Astrocyte (in vitro differentiated cells and primary cell): ENCODE measurements at regions not wholly inside any gene's neighbourhood (a gene's known extent, or its start where the extent isn't known, plus 50 kb on each side); places are given as distances from the start of the nearest gene placed in this dataset.

Experiments
- DNase-seq: peaks from one replicate; pipeline ENCODE4 v3.0.0-alpha.2; 2010; ENCODE audit warnings: low read depth
- FAIRE-seq: peaks from 2 replicates; lab custom pipeline; 2011; peaks lifted over from hg19 to GRCh38; lab: Jason Lieb, UNC
- H2AFZ ChIP-seq: 2 replicates; pipeline ENCODE4 v1.6.0; 2012; ENCODE audit warnings: low read depth, low read length, inconsistent platforms
- H3K27ac ChIP-seq: 2 replicates; pipeline ENCODE4 v1.5.1; 2011; ENCODE audit warnings: low read depth, low read length, inconsistent platforms
- H3K27me3 ChIP-seq: 2 replicates; pipeline ENCODE4 v1.6.0; 2011; ENCODE audit warnings: low read length, inconsistent platforms; ENCODE audit not compliant: insufficient read depth
- H3K36me3 ChIP-seq: 2 replicates; pipeline ENCODE4 v1.5.1; 2011; ENCODE audit warnings: low read length, inconsistent platforms; ENCODE audit not compliant: insufficient read depth
- H3K4me1 ChIP-seq: 2 replicates; pipeline ENCODE4 v1.5.1; 2011; ENCODE audit warnings: low read length, inconsistent platforms; ENCODE audit not compliant: insufficient read depth
- H3K4me2 ChIP-seq: 2 replicates; pipeline ENCODE4 v1.6.0; 2012; ENCODE audit warnings: low read length, inconsistent platforms
- H3K4me3 ChIP-seq: 2 replicates; pipeline ENCODE4 v1.5.1; 2011; ENCODE audit warnings: low read depth, mild to moderate bottlenecking, low read length, inconsistent platforms; ENCODE audit not compliant: insufficient read depth
- H3K79me2 ChIP-seq: 2 replicates; pipeline ENCODE4 v1.6.0; 2012; ENCODE audit warnings: mild to moderate bottlenecking, low read length, inconsistent platforms; ENCODE audit not compliant: insufficient read depth
- H3K9ac ChIP-seq: 2 replicates; pipeline ENCODE4 v1.6.0; 2012; ENCODE audit warnings: mild to moderate bottlenecking, low read length, inconsistent platforms
- H3K9me3 ChIP-seq: 2 replicates; pipeline ENCODE4 v1.5.1; 2012; ENCODE audit warnings: low read depth, mild to moderate bottlenecking, low read length, inconsistent platforms; ENCODE audit not compliant: insufficient read depth
- H4K20me1 ChIP-seq: 2 replicates; pipeline ENCODE4 v1.6.0; 2012; ENCODE audit warnings: low read length, inconsistent platforms; ENCODE audit not compliant: insufficient read depth
- H3K27ac Mint-ChIP-seq: one replicate; pipeline ENCODE4 v1.8.0; 2021; ENCODE audit warnings: mild to moderate bottlenecking, mixed read lengths; ENCODE audit not compliant: unreplicated experiment
- H3K27me3 Mint-ChIP-seq: one replicate; pipeline ENCODE4 v1.8.0; 2021; ENCODE audit warnings: low read depth, mixed read lengths; ENCODE audit not compliant: unreplicated experiment
- H3K36me3 Mint-ChIP-seq: one replicate; pipeline ENCODE4 v1.8.0; 2021; ENCODE audit warnings: low read depth, mixed read lengths; ENCODE audit not compliant: unreplicated experiment
- H3K4me1 Mint-ChIP-seq: one replicate; pipeline ENCODE4 v1.8.0; 2021; ENCODE audit warnings: low read depth, mixed read lengths; ENCODE audit not compliant: unreplicated experiment
- H3K4me3 Mint-ChIP-seq: one replicate; pipeline ENCODE4 v1.8.0; 2021; ENCODE audit warnings: mild to moderate bottlenecking, moderate library complexity, mixed read lengths; ENCODE audit not compliant: unreplicated experiment
- H3K9me3 Mint-ChIP-seq: one replicate; pipeline ENCODE4 v1.8.0; 2021; ENCODE audit warnings: mild to moderate bottlenecking, mixed read lengths; ENCODE audit not compliant: unreplicated experiment
- CTCF ChIP-seq: IDR thresholded peaks from 2 replicates; pipeline ENCODE4 v1.5.1; 2011; ENCODE audit warnings: low read depth, mild to moderate bottlenecking, inconsistent platforms, low read length, moderate library complexity; ENCODE audit not compliant: insufficient read depth
- EZH2 ChIP-seq: IDR thresholded peaks from 2 replicates; pipeline ENCODE4 v1.6.1; 2012; ENCODE audit warnings: mild to moderate bottlenecking, low read length, inconsistent platforms; ENCODE audit not compliant: insufficient read depth

GRCh38 chr22:49424893-49425270, 402.8 kb downstream of the BRD1 start:
- peaks cover 13% of the 10 kb centered on the region for H3K4me1 Mint-ChIP-seq
- no peak overlapping the region for H3K4me3 Mint-ChIP-seq
- Histone ChIP-seq H3K9ac (no peak overlapping the region), H2AFZ (no peak overlapping the region), H3K27me3 (no peaks in the 10 kb centered on the region), H3K9me3 (peaks cover 7% of the 10 kb centered on the region), H3K79me2 (no peaks in the 10 kb centered on the region), H3K4me2 (no peak overlapping the region), H3K4me1 (no peaks in the 10 kb centered on the region), H3K4me3 (no peak overlapping the region), H4K20me1 (no peaks in the 10 kb centered on the region), H3K27ac (no peak overlapping the region), H3K36me3 (no peaks in the 10 kb centered on the region)
- H3K27me3 Mint-ChIP-seq = peaks cover 14% of the 10 kb centered on the region
- no peak overlapping the region for H3K27ac Mint-ChIP-seq
- H3K9me3 Mint-ChIP-seq = no peaks in the 10 kb centered on the region
- DNase-seq = no peak
- FAIRE-seq = no peak
- peaks cover 2% of the 10 kb centered on the region for H3K36me3 Mint-ChIP-seq
- TF ChIP-seq EZH2 (no peak), CTCF (no peak)

- Histone ChIP-seq H3K4me1 (no peaks in the 10 kb centered on the region), H3K79me2 (no peaks in the 10 kb centered on the region), H3K4me3 (no peak overlapping the region), H3K9me3 (peaks cover 10% of the 10 kb centered on the region), H3K36me3 (no peaks in the 10 kb centered on the region), H2AFZ (no peak overlapping the region), H3K27ac (no peak overlapping the region), H4K20me1 (no peaks in the 10 kb centered on the region), H3K27me3 (no peaks in the 10 kb centered on the region), H3K4me2 (no peak overlapping the region), H3K9ac (no peak overlapping the region)
- TF ChIP-seq EZH2 (no peak), CTCF (no peak)
- Mint-ChIP-seq H3K36me3 (peaks cover 2% of the 10 kb centered on the region), H3K27me3 (peaks cover 10% of the 10 kb centered on the region), H3K4me3 (no peak overlapping the region), H3K9me3 (no peaks in the 10 kb centered on the region), H3K4me1 (peaks cover 13% of the 10 kb centered on the region), H3K27ac (no peak overlapping the region)
- no peak for DNase-seq
- no peak for FAIRE-seq
Measured at GRCh38 chr22:49423125-49423650, 404.5 kb downstream of the BRD1 start.

- Histone ChIP-seq H4K20me1 (no peaks in the 10 kb centered on the region), H3K4me3 (no peak overlapping the region), H3K36me3 (no peaks in the 10 kb centered on the region), H3K79me2 (no peaks in the 10 kb centered on the region), H3K4me1 (no peaks in the 10 kb centered on the region), H3K27ac (no peak overlapping the region), H3K9ac (no peak overlapping the region), H3K9me3 (peaks cover 10% of the 10 kb centered on the region), H2AFZ (no peak overlapping the region), H3K27me3 (no peaks in the 10 kb centered on the region), H3K4me2 (no peak overlapping the region)
- DNase-seq (no peak), FAIRE-seq (no peak)
- peaks cover 13% of the 10 kb centered on the region for H3K4me1 Mint-ChIP-seq
- TF ChIP-seq CTCF (no peak), EZH2 (no peak)
- peaks cover 10% of the 10 kb centered on the region for H3K27me3 Mint-ChIP-seq
- H3K4me3 Mint-ChIP-seq = no peak overlapping the region
- no peak overlapping the region for H3K27ac Mint-ChIP-seq
- peaks cover 2% of the 10 kb centered on the region for H3K36me3 Mint-ChIP-seq
- no peaks in the 10 kb centered on the region for H3K9me3 Mint-ChIP-seq
Measured at GRCh38 chr22:49422701-49423100, 405.0 kb downstream of the BRD1 start.
